Ureter (tissue), 1 donor: ENCODE measurements at regions not wholly inside any gene's neighbourhood (a gene's known extent, or its start where the extent isn't known, plus 50 kb on each side); places are given as distances from the start of the nearest gene placed in this dataset.
"Not testable (repeated sequence)": the region's sequence is repeated elsewhere in the genome, so short reads cannot be mapped to it uniquely, and the experiment has no call there.

Source experiments
- DNase-seq: peaks from one replicate; pipeline ENCODE4 v3.0.0-alpha.2; 2020; ENCODE audit warnings: low spot score
- donor health status: DM: yes; HTN: yes; CAD: no.

DNA sequence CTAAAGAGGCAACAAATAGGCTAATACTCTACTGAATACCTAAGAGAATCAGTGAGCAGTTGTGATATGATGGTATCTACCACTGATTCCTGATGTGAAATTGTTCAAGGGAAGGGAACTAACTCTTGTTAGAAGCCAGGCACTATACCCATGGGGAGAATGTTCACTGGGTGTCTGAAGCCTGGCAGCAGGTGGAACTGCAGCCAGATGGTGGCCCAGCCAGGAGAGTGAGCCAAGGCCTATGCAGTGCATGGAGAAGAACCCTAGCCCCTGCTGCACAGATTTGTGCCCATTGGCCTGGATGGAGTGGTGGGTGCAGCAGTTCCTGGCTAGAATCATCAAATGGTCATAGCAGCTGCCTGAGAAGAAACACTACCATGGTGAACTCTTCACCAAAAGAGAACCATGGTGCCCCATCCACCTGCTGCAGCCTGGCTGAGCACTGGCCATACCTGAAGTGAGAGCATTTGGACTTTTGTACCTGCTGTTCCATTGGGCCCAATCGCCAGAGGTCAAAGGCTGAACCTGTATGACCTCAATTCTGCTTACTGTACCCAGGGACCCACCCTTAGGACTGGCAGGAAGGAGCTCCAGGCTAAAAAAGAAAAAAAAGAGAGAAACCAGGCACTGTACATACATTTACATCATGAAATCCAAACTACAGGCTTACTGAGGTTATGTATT, 118.8 kb upstream of the IVNS1ABP start:
- no peak for DNase-seq

- no peak for DNase-seq
Observed at GRCh38 chr1:185434721-185435120, 117.7 kb upstream of the IVNS1ABP start.

DNA sequence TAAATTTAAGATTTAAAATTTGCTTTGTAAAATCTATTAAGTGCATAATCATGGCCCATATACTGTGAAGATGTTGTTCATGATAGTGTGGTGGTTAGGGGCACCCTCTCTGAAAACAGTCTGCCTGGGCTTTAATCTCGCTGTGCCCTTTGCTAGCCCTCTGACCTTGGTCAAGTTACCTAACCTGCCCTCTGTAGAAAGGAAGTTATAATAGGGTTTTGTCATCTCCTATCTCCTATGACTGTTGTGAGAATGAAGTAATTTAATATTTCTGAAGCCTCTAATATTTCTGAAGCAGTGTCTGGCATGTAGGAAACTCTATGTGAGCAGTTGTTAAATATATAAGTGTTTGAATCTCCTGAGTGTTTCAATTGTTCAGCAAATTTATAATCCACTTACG, 116.6 kb upstream of the IVNS1ABP start:
- DNase-seq: no peak

DNA sequence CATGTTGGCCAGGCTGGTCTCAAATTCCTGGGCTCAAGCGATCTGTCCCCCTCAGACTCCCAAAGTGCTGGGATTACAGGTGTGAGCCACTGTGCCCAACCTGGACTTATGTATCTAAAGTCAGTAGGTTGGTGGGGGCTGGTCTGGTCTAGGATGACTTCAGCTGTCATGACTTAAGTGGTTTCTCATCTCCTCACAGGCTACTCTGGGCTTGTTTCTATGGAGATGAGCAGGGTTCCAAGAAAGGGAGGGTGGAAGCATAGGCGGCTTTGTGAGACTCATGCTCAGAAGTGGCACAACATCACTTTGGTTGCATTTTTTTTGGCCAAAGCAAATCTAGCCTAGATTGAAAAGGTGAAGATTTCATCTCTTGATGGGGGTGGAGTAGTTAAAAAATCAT, 115.9 kb upstream of the IVNS1ABP start:
- DNase-seq: no peak

DNA sequence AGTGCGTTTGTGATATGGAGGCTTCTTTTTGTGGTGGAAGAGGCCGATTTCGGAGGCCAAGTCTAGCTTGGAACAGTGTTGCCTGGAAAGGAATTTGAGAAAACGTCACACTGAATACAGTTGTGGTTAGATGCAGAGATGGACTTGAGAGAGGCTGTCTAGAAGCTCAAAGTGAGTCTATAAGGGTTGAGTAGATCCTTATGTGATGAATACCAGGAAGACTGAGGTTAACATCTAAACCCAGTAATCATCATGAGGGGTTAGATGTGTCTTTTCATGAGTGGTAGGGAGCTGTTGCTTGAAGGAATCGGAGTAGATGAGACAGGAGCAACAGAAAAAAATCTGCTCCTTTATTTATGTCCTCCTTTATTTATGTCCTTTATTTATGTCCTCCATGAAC, 114.6 kb upstream of the IVNS1ABP start:
- DNase-seq: no peak

DNA sequence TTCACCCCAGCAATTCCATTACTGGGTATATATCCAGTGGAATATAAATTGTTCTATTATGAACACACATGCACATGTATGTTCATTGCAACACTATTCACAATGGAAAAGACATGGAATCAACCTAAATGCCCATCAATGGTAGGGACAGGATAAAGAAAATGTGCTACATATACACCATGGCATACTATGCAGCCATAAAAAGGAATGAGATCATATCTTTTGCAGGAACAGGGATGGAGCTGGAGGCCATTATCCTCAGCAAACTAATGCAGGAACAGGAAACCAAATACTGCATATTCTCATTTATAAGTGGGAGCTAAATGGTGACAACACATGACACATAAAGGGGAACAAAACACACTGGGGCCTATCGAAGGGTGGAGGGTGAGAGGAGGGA, 112.6 kb upstream of the IVNS1ABP start:
- DNase-seq: not testable (repeated sequence)

- DNase-seq: no peak
Observed at GRCh38 chr1:185427776-185428175, 110.7 kb upstream of the IVNS1ABP start.

- DNase-seq: no peak
Observed at GRCh38 chr1:185427264-185427663, 110.2 kb upstream of the IVNS1ABP start.

- no peak for DNase-seq
Observed at GRCh38 chr1:185426848-185427247, 109.8 kb upstream of the IVNS1ABP start.

- DNase-seq: no peak
Observed at GRCh38 chr1:185425163-185425562, 108.1 kb upstream of the IVNS1ABP start.

DNA sequence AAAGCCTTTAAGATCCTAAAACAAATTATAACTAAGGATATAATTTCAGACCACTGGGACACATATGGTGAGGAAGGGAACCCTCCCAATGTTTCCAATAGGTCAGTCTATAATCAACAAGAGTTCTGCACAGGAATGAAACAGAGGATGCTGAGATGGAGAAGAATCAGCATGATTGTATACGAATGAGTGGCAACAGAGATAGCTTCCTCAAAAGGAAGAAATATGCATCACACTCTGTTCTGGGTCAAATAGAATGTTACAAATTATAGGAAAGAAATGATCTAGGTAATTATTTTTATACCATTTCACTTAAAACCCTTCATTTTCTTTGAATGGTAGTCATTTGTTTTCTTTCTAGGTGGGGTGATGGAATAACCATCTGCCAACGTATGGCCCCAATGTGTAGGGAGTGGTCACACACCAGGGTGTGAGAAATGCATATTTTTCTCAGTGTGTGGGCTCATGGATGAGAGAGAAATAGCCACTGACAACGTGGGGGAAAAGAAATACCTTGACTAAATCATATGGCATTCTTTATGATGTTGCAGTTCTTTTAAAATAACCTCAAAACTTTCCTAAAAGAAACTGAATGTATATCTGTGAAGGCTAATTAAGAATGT, 104.6 kb upstream of the IVNS1ABP start:
- DNase-seq: no peak

DNA sequence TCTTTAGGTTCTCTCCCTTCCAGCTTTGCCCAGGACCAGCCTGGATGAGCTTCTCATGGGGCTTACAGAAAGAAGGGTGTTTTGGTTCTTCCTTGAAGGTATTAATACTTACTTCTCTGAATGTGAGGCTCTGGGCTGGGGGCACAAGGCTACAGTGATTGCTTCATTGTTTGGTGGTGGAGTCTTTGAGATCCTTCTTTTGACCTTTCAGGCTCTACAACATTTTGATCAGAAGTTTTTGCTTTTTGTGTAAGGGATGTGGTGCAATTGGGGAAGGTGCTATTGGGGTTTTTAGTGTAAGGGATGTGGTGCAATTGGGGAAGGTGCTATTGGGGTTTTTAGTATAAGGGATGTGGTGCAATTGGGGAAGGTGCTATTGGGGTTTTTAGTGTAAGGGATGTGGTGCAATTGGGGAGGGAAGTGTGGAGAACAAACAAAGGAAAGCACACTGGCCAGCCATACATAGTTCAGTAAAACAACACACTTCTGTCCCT, 103.6 kb upstream of the IVNS1ABP start:
- no peak for DNase-seq

- DNase-seq: no peak
Observed at GRCh38 chr1:185419718-185420117, 102.7 kb upstream of the IVNS1ABP start.

DNA sequence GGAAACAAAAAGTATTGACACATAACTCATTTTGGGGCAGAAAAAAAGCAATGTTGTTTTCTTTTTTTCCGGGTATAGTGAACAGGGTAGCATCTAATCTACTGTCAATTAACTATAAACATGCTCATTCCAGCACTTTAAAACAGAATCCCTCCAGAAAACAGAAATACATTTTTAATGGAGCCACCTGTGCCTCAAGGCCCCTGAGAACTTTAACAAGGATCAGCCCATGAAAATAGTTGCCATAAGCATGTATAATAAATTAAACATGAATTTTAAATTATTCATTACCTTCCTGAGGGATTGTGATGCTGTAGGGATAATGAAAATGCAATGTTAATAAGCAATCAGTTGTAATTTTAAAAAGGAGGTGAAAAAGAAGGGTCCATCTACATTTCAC, 101.4 kb upstream of the IVNS1ABP start:
- no peak for DNase-seq

DNA sequence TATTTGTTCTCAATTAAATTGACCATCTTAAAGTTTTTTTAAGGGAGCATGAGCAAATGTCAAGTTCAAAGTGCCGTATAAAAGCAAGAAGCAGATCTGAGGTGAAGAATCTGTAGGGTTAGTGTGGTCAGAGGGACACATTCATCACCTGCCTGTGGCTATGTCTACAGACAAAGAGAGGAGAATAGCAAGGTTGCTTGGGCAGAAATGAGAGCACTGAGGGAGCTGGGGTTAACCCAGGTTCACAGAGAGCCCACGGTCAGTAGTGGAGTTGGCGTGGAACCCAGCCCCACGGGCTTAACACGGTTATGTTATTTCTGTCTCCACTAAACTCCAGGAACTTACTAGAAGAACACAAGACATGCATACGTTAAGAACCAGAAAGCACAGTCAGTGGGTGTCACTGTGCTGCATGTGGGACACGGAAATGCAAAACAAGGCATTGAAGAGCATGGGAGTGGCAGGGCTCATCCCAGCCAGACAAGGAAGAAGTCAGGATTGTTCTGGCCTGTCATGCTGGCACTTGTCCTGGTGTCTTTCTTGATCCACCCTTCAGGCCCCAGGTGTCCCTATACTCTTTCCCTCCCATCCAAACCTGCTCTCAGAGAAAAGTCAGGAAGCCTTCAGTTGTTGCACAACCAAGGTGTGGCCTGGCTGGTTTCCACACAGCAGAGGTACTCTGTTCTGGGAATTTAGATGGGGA, 95.5 kb upstream of the IVNS1ABP start:
- DNase-seq: no peak

GRCh38 chr1:185409763-185410528, 92.9 kb upstream of the IVNS1ABP start:
- no peak for DNase-seq

DNA sequence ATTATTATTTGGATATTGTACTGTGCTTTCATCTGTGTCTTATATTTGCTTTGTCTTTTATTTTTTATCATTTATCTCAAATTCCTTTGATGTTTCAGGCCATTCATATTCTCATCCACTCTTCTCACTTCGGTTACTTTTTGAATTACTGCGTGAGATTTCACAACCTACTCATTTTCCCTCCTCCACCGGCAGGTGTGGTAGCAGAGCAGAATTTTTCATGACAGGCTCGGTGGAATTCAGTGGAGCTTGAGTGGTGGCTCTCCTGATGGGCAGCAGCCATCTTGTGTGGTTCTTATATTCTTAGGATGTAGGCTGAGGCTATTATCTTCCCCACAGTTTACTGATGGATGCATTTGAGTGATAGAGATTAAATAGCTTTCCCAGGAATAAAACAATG, 92.3 kb upstream of the IVNS1ABP start:
- no peak for DNase-seq

GRCh38 chr1:185408700-185409270, 91.7 kb upstream of the IVNS1ABP start:
- DNase-seq: no peak

DNA sequence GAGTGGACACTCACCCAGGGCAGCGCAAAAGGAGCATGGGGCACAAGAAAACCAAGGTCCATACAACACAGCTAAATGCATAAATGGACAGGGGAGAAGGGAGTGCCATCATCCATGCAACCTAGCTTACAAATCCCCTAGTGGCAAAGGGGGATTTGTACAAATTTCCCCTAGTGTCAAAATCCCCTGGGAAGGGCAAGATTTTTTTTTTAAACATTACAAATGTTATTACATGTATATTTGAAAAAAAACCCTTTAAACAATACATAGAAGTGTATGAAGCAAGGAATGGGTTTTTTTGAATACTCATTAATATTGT, 89.6 kb upstream of the IVNS1ABP start:
- DNase-seq: no peak

- no peak for DNase-seq
Observed at GRCh38 chr1:185406006-185406690, 89.1 kb upstream of the IVNS1ABP start.

DNA sequence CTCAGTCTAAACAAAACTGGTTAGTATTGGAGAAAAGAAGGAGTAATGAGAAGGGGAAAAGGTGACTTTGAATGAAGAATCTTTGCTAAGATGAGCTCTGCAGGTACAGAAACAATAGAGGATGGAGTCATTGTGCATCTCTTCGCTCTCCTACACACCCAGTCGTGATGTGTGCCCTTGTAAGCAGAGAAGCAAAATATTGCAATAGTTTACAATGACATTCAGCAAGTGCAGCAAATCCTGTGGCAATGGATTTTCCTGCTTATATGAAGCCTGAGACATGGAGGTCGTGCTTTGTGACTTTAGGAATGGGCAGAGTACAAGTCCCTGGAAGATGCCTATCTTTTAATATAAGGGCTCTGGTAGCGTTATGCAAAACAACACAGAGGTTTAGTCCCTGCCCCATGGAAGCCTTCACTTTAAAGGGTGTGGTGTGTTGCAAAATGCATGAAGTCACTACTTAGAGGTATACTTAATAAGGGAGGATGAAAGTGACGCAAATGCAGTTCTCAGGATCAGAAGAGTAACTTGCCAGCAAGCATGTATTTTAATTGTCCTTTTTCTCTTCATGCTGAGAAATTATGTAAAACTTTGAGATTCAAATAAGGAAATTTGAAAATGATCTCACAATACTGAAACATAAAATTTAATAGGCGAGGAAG, 88.0 kb upstream of the IVNS1ABP start:
- DNase-seq: no peak
